AG04450 (cell line): ENCODE measurements at regions not wholly inside any gene's neighbourhood (a gene's known extent, or its start where the extent isn't known, plus 50 kb on each side); places are given as distances from the start of the nearest gene placed in this dataset.

Experiments used
- CTCF ChIA-PET: fragments of 300-600, 350-600 bp; formaldehyde crosslinking; extraction: SDS; loops from one replicate; lab custom pipeline; 2022; ENCODE audit warnings: antibody characterized with exemption, inconsistent platforms; lab: Charles Lee
- POLR2A ChIA-PET: fragments of 350-600 bp; formaldehyde crosslinking; extraction: SDS; loops from one replicate; lab custom pipeline; 2021; ENCODE audit warnings: antibody characterized with exemption, inconsistent platforms; lab: Yijun Ruan, JAX
- DNase-seq: peaks from one replicate; pipeline ENCODE4 v3.0.0-alpha.2; 2011; ENCODE audit warnings: low read depth, low spot score
- H3K27ac ChIP-seq: one replicate; pipeline ENCODE4 v1.5.1; 2012; ENCODE audit warnings: low read depth, low read length, control low read depth
- H3K27me3 ChIP-seq: one replicate; pipeline ENCODE4 v1.6.0; 2012; ENCODE audit warnings: low read length; ENCODE audit not compliant: control insufficient read depth, insufficient read depth
- H3K4me3 ChIP-seq: 2 replicates; pipeline ENCODE4 v1.5.1; 2011; ENCODE audit warnings: mild to moderate bottlenecking, low read depth, low read length, control low read depth
- H3K9me3 ChIP-seq: 2 replicates; pipeline ENCODE4 v1.5.1; 2012; ENCODE audit warnings: low read length; ENCODE audit not compliant: control insufficient read depth, insufficient read depth
- CTCF ChIP-seq: IDR thresholded peaks from 2 replicates; pipeline ENCODE4 v1.5.1; 2011; ENCODE audit warnings: low read depth, low read length, control low read depth, inconsistent platforms

- Histone ChIP-seq H3K9me3 (peaks cover 6% of the 10 kb centered on the region; the same call in 1 of the 2 replicates), H3K27me3 (no peaks in the 10 kb centered on the region), H3K4me3 (no peak overlapping the region), H3K27ac (no peak overlapping the region)
- CTCF ChIA-PET, result no interaction called here
- POLR2A ChIA-PET, result no interaction called here
- no peak for DNase-seq
- TF ChIP-seq CTCF, result no peak
Observed at GRCh38 chr5:166551384-166551783, 1740.1 kb upstream of the WWC1 start.

- POLR2A ChIA-PET, result no interaction called here
- Histone ChIP-seq H3K27ac (no peak overlapping the region), H3K9me3 (peaks cover 10% of the 10 kb centered on the region; the same call in 1 of the 2 replicates), H3K27me3 (no peaks in the 10 kb centered on the region), H3K4me3 (no peak overlapping the region)
- no peak for DNase-seq
- TF ChIP-seq CTCF, result no peak
- CTCF ChIA-PET, result no interaction called here
Observed at GRCh38 chr5:166553778-166554177, 1737.7 kb upstream of the WWC1 start.

- Histone ChIP-seq H3K27ac (no peak overlapping the region), H3K9me3 (peaks cover 8% of the 10 kb centered on the region; the same call in 1 of the 2 replicates), H3K27me3 (no peaks in the 10 kb centered on the region), H3K4me3 (no peak overlapping the region)
- no peak for DNase-seq
- CTCF ChIA-PET, result no interaction called here
- TF ChIP-seq CTCF, result no peak
- POLR2A ChIA-PET, result no interaction called here
Observed at GRCh38 chr5:166561759-166562158, 1729.7 kb upstream of the WWC1 start.

- ChIA-PET POLR2A (no interaction called here), CTCF (no interaction called here)
- TF ChIP-seq CTCF, result no peak
Observed at GRCh38 chr5:166562246-166562645, 1729.2 kb upstream of the WWC1 start.

GRCh38 chr5:166566725-166567124 lies 1724.7 kb upstream of the WWC1 start:
- POLR2A ChIA-PET, result no interaction called here
- TF ChIP-seq CTCF, result no peak
- H3K9me3 ChIP-seq, result peaks cover 10% of the 10 kb centered on the region; the same call in 1 of the 2 replicates
- no peak overlapping the region for H3K27ac ChIP-seq
- no peak overlapping the region for H3K4me3 ChIP-seq
- no peak for DNase-seq
- no peaks in the 10 kb centered on the region for H3K27me3 ChIP-seq
- CTCF ChIA-PET, result no interaction called here

More at GRCh38 chr5:166562246-166562645, 1729.2 kb upstream of the WWC1 start:
- H3K27me3 ChIP-seq, result no peaks in the 10 kb centered on the region
- H3K9me3 ChIP-seq, result peaks cover 6% of the 10 kb centered on the region; the same call in 1 of the 2 replicates
- H3K27ac ChIP-seq, result no peak overlapping the region
- no peak for DNase-seq
- no peak overlapping the region for H3K4me3 ChIP-seq
